ENCODE measurements at regions not wholly inside any gene's neighbourhood (a gene's known extent, or its start where the extent isn't known, plus 50 kb on each side); places are given as distances from the start of the nearest gene placed in this dataset.
"Not testable (repeated sequence)": the region's sequence is repeated elsewhere in the genome, so short reads cannot be mapped to it uniquely, and the experiment has no call there.

- DNase-seq = not testable (repeated sequence)
Observed at GRCh38 chr1:146318715-146319114, 89.9 kb upstream of the NOTCH2NLA start.

DNA sequence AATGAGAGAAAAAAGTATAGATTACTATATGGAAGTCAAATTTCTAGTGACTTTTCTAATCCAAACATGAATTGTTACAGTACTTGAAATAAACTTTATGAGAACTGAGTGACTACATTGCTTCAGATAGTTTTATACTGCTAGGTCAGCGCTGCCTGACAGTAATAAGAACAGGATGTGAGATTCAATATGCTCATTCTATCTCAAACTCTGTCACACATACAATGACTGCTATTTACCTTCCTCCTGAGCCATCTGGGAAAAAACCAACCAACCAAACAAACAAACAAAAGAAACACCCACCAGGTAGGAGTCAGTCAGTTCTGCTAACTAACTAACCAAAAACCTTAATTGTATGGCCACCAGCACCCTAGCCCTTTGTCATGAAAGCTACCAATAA, 89.0 kb upstream of the NOTCH2NLA start:
- DNase-seq = not testable (repeated sequence)

DNA sequence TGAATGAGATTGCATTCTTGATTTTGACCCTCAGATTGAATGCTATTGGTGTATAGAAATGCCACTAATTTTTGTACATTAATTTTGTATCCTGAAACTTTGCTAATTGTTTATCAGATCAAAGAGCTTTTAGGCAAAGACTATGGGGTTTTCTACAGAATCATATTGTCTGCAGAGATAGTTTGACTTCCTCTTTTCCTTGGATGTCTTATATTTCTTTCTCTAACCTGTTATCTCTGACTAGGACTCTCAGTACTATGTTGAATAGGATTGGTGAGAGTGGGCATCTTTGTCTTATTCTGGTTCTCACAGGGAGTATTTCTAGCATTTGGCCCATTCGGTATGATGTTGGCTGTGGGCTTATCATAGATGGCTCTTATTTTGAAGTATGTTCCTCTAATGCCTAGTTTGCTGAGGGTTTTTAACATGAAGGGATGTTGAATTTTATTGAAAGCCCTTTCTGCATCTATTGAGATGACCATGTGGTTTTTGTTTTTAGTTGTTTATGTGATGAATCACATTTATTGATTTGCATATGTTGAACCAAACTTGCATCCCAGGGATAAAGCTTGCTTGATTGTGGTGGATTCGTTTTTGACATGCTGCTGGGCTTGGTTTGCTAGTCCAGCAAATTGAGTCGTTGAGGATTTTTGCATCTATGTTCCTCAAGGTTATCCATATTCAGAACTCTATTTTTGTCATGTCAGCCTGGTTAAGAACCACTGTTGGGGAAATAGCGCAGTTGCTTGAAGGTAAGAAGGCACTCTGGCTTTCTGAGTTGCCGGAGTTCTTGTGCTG, 85.8 kb upstream of the NOTCH2NLA start:
- not testable (repeated sequence) for DNase-seq

GRCh38 chr1:146310579-146310978, 81.8 kb upstream of the NOTCH2NLA start:
- not testable (repeated sequence) for DNase-seq

GRCh38 chr1:146309427-146309826, 80.6 kb upstream of the NOTCH2NLA start:
- DNase-seq = not testable (repeated sequence)

DNA sequence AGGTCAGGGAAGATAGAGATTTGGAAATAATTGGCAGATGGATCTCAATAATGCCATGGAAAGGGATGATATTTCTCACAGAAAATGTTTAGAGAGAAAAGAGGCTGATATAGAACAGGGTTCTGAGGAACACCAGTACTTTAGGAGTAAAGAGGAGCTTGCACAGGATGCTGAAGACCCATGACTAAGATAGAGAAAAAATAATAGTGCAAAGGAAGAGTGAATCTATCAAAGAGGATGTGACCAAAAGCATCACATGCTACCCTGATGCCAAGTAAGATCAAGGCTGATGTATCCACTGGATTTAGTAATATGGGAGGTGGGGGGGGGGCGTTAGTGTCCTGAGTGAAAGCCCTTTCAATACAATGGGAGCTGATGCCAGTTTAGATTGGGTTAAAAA, 80.1 kb upstream of the NOTCH2NLA start:
- DNase-seq = not testable (repeated sequence)

GRCh38 chr1:146308152-146308551, 79.3 kb upstream of the NOTCH2NLA start:
- not testable (repeated sequence) for DNase-seq

DNA sequence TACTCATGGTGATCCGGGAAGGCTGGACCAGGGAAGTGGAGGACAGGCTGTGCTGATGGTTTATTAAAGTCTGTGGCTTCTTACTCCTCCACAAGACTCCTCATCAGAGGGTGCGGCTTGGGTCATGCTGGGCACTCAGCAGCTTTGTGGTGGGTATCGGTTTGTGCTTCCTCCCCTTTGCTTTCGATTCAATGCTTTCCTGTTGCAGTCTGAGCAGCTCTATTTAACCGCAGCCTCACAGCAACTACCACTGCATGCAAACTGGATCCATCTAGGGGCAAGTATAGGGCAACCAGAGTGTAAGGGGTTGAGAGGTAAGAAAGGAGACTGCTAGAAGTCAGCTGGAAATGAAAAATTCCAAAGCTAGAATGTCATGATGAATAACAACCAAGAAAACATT, 78.8 kb upstream of the NOTCH2NLA start:
- not testable (repeated sequence) for DNase-seq

- DNase-seq = not testable (repeated sequence)
Observed at GRCh38 chr1:146306651-146307050, 77.8 kb upstream of the NOTCH2NLA start.

DNA sequence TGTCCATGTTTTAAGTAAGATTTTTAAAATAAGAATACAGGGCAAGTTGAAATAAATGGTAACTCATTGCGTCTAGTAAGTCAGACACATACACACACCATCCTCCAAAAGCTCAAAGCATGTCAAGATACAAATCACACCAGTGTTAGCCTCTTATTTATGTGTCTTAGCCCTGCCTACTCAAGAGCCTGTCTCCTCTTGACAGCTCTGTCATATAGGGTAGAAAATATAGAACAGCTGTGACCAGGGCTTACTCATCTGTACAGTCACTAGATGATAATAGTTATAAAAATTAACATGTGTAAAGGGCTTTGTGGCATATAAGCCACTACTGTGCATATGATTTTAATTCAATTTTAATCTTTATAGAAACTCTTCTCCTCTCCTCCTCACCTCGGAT, 76.6 kb upstream of the NOTCH2NLA start:
- not testable (repeated sequence) for DNase-seq

DNA sequence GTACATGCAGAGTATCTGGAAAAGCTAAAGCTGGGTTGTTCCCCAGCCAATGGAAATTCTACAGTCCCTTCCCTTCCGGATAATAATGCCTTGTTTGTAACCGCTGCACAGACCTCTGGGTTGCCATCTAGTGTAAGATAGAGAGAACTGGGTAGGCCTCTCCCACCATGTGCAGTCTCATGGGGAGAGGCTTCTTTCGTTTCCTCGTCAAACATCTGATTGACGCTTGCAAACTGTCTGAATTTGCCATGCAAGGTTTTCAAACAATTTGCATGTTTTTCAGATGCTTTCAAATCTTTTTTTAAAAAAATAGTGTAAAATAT, 69.7 kb upstream of the NOTCH2NLA start:
- not testable (repeated sequence) for DNase-seq

DNA sequence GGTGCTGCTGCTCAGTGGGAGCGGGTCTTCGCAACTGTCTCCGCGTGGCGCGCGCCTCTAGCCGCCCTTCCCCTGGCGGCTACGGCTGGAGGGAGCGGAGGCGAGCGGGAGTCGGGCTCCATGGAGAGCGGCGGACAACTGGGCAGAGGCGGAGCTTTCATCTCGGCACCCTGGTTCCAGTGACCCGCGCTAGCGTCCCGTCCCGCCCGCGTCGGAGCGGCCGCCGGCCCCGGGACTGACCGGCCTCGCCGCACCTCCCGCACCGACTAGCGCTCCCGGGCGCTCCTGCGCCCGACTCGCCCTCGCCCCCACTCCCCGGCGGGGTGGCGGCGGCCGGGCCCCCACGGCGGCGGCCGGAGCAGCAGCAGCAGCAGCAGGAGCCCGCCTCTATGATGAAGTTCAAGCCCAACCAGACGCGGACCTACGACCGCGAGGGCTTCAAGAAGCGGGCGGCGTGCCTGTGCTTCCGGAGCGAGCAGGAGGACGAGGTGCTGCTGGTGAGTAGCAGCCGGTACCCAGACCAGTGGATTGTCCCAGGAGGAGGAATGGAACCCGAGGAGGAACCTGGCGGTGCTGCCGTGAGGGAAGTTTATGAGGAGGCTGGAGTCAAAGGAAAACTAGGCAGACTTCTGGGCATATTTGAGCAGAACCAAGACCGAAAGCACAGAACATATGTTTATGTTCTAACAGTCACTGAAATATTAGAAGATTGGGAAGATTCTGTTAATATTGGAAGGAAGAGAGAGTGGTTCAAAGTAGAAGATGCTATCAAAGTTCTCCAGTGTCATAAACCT, 69.2 kb upstream of the NOTCH2NLA start:
- not testable (repeated sequence) for DNase-seq

DNA sequence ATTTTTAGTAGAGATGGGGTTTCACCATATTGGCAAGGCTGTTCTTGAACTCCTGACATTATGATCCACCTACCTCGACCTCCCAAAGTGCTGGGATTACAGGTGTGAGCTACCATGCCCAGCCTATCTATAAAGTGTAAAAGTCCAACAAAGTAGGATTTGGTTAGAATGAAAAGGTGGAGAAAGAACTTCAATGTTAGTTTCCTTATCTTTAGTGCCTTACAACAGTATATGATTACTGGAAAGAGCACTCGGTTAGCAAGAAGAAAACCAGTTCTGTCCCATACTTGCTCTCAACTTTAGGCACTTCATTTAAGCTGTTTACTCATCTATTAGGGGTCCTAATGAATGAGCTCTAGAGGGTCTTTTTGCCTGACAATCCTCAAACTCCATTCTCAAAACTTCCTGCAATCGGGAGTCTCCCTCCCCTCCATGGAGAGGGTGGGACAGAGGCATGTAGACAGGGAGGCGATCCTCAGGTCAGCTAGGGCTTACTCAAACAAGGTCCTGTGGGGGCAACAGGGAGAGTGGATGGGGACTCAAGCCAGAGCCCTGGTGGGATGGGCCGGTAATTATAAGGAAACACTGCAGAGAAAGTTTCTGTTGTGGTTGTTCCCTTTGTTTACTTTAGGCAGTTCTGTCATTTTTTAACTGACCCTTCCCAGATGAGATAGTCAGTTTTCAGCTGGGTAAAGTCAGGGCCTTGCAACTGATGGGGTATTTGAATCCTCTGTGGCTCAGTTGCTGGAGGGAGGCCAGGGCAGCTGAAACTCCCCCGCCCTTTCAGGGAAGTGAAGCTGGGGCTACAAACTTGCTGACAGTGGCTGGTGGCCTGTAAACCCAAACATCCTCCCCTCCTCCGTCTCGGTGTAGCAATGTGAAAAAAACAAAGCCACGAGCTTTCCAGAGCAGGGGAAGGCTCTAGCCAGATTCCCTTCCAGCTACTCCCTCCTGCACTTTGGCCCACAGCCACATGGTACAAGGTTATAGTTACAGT, 64.4 kb upstream of the NOTCH2NLA start:
- not testable (repeated sequence) for DNase-seq

GRCh38 chr1:146292424-146292823, 63.6 kb upstream of the NOTCH2NLA start:
- DNase-seq = not testable (repeated sequence)

DNA sequence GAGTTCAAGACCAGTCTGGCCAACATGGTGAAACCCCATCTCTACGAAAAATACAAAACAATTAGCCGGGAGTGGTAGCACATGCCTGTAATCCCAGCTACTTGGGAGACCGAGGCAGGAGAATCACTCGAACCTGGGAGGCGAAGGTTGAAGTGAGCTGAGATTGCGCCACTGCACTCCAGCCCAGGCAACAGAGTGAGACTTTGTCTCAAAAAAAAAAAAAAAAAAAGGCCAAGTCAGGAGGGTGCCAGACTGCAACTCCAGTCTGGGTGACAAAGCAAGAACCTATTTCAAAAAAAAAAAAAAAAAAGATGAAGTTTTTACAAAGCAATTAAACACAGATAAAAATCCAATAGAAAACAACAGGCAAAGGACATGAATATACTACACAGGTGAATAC, 59.1 kb upstream of the NOTCH2NLA start:
- DNase-seq = not testable (repeated sequence)

GRCh38 chr1:146284760-146285159, 55.9 kb upstream of the NOTCH2NLA start:
- not testable (repeated sequence) for DNase-seq

DNA sequence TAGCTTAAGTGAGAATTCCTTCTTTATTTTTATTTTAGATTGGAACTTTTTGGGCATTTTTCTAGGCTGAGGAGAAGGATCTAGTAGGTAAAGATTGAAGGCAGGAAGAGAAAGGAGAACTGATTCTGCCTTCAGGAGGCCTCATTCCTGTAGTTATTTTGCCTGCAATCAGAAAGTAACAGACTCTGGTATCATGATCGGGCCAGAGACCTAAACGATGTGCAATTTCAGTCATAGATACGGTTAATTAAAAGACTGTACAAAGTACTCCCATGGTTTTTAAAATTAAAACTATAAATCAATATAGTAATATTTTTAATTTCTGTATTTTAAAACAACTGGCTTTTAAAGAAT, 54.7 kb upstream of the NOTCH2NLA start:
- not testable (repeated sequence) for DNase-seq

DNA sequence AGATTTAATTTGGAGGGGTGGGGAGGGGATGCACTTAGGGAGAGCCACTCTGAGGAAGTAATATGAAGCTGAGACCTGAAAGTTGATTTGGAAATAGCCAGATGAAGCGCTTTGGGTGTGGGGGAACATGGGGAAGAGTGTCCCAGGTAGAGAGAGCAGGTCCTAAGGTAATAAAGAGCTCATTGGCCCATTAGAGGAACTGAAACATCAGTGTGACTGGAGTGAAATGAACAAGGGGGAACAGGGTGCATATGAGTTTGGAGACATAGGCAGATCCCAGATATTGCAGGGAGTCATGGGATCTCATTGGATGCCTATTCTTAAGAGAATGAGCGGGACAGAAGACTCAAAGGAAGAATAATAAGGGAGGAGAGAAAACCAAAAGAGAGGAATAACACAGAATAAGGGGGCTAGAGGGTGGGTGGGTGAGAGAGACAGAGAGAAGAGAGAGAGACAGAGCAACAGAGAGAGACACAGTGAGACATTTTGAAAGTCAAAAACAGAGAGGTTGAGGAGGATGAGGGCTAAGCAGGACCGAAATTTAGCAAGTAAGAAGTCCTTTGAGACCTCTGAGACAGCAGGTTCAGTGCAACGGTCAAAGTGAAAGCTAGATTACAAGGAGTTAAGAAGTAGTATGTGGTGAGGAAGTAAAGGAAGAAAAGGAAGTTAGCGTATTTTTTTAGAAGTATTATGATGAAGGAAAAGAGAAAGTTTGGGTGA, 54.1 kb upstream of the NOTCH2NLA start:
- DNase-seq = not testable (repeated sequence)

- DNase-seq = not testable (repeated sequence)
Observed at GRCh38 chr1:146281522-146281921, 52.7 kb upstream of the NOTCH2NLA start.

GRCh38 chr1:146278758-146279157, 49.9 kb upstream of the NOTCH2NLA start:
- DNase-seq = not testable (repeated sequence)

Measured in activated naive CD4-positive, alpha-beta T cell treated with anti-CD3 and anti-CD28 coated beads, Interleukin-2, amount 50 U/mL, for 16 hours (primary cell).